SKM-1 (cell line): ENCODE measurements at regions not wholly inside any gene's neighbourhood (a gene's known extent, or its start where the extent isn't known, plus 50 kb on each side); places are given as distances from the start of the nearest gene placed in this dataset.
"Not testable (repeated sequence)": the region's sequence is repeated elsewhere in the genome, so short reads cannot be mapped to it uniquely, and the experiment has no call there.

Source experiments
- DNase-seq: peaks from one replicate; lab custom pipeline; 2025; ENCODE audit not compliant: unreplicated experiment; lab: John Stamatoyannopoulos, UW

GRCh38 chr11:15651816-15652215, 537.1 kb downstream of the INSC start:
- DNase-seq = no peak

- DNase-seq = no peak
Measured at GRCh38 chr11:15653191-15653710, 538.5 kb downstream of the INSC start.

- DNase-seq = no peak
Measured at GRCh38 chr11:15654451-15654850, 539.7 kb downstream of the INSC start.

GRCh38 chr11:15655552-15655951, 540.8 kb downstream of the INSC start:
- no peak for DNase-seq

- DNase-seq = no peak
Measured at GRCh38 chr11:15657264-15657663, 542.5 kb downstream of the INSC start.

GRCh38 chr11:15660496-15660895, 545.8 kb downstream of the INSC start:
- DNase-seq = no peak

GRCh38 chr11:15662285-15662684, 547.6 kb downstream of the INSC start:
- no peak for DNase-seq

- DNase-seq = no peak
Measured at GRCh38 chr11:15663777-15664218, 549.1 kb downstream of the INSC start.

GRCh38 chr11:15665368-15665871, 550.7 kb downstream of the INSC start:
- DNase-seq = no peak

GRCh38 chr11:15667127-15667725, 552.5 kb downstream of the INSC start:
- no peak for DNase-seq

- no peak for DNase-seq
Measured at GRCh38 chr11:15668718-15669117, 554.0 kb downstream of the INSC start.

- no peak for DNase-seq
Measured at GRCh38 chr11:15670520-15671070, 555.9 kb downstream of the INSC start.

GRCh38 chr11:15671216-15671615, 556.5 kb downstream of the INSC start:
- no peak for DNase-seq

GRCh38 chr11:15672825-15673224, 558.1 kb downstream of the INSC start:
- DNase-seq = no peak

- no peak for DNase-seq
Measured at GRCh38 chr11:15673408-15673831, 558.7 kb downstream of the INSC start.

- no peak for DNase-seq
Measured at GRCh38 chr11:15674756-15675155, 560.0 kb downstream of the INSC start.

GRCh38 chr11:15675683-15676082, 561.0 kb downstream of the INSC start:
- no peak for DNase-seq

- no peak for DNase-seq
Measured at GRCh38 chr11:15677181-15677580, 562.5 kb downstream of the INSC start.

GRCh38 chr11:15683528-15683927, 568.8 kb downstream of the INSC start:
- DNase-seq = no peak

- no peak for DNase-seq
Measured at GRCh38 chr11:15685306-15685705, 570.6 kb downstream of the INSC start.

- not testable (repeated sequence) for DNase-seq
Measured at GRCh38 chr11:15686259-15686658, 571.5 kb downstream of the INSC start.

- no peak for DNase-seq
Measured at GRCh38 chr11:15687342-15687741, 572.6 kb downstream of the INSC start.

- no peak for DNase-seq
Measured at GRCh38 chr11:15688351-15688792, 573.6 kb downstream of the INSC start.
